HG02571 (cell line): ENCODE measurements at regions not wholly inside any gene's neighbourhood (a gene's known extent, or its start where the extent isn't known, plus 50 kb on each side); places are given as distances from the start of the nearest gene placed in this dataset.
"Not testable (repeated sequence)": the region's sequence is repeated elsewhere in the genome, so short reads cannot be mapped to it uniquely, and the experiment has no call there.

Source experiments
- ATAC-seq: cut with Tn5 transposase; IDR thresholded peaks from one replicate; pipeline ENCODE4 v1.9.1; 2021; ENCODE audit warnings: mild to moderate bottlenecking, moderate library complexity; ENCODE audit not compliant: unreplicated experiment

DNA sequence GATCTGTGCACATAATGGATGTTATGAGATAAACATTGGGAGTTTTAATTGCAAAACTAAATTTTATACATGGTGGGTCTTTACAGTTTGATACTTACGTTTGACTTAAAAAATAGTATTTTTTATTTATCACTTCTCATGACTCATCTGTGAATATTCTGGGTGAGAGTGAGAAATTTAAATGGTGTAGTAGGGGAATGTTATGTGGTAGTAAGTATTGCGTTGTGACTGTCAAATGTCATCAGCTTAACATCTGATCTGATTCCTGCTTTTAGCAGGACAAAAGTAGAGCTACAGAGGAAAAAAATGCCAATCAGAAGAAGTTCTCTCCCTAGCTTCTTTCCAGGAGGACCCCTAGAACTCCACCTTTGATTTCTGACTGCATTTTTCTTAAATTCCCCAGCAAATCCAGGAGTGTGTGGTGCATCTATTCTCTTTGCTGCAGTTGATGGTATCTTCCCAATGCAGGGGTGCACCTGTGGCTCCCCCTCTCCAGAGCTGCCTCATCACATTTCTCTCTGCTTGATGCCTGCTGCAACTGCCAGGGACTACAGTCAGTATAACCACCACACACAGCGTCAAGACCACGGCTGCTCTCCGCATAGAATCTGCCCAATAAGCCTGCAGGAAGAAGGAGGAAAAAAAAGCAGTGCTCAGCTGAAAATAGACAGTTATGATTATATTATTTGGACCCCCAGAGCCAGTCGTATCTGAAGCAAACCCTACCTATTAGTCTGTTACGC lies 151.3 kb upstream of the THUMPD2 start:
- ATAC-seq: no peak

DNA sequence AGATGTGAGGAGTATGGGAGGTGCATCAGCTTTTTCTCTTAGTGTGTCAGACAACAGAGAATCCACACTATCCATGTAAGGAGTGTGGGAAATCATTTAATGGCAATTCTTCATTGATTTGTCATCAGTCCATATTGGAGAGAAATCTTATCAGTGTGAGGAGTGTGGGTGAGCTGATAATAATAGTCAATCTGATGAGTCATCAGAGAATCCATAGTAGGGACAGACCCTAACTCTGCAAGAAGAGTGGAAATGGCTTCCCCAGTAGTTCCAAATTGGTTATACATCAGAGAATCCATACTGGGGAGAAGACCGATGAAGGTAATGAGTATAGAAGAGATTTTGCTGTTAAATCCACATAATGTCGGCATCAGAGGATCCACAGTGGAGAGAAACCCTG lies 150.5 kb upstream of the THUMPD2 start:
- ATAC-seq: no peak

- no peak for ATAC-seq
Observed at GRCh38 chr2:39925312-39925711, 146.3 kb upstream of the THUMPD2 start.

DNA sequence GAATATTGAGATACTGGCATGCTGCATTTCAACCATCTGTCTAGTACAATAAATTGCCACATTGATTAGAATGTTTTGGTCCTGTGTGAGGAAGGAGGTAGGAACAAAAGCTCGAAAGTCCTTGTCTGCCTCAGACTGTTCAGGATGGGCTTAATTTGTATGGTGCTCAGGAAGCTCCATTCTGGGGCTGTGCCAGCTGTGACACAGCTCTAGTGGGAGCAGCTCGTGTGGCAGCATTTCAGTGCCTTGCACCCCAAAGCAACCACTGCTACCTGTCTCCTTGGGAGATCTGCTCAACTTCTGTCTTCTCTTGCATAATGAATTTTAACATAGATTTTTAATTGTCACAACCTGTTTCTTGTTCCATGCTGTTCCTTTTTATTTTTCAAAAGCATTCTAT lies 144.4 kb upstream of the THUMPD2 start:
- no peak for ATAC-seq

DNA sequence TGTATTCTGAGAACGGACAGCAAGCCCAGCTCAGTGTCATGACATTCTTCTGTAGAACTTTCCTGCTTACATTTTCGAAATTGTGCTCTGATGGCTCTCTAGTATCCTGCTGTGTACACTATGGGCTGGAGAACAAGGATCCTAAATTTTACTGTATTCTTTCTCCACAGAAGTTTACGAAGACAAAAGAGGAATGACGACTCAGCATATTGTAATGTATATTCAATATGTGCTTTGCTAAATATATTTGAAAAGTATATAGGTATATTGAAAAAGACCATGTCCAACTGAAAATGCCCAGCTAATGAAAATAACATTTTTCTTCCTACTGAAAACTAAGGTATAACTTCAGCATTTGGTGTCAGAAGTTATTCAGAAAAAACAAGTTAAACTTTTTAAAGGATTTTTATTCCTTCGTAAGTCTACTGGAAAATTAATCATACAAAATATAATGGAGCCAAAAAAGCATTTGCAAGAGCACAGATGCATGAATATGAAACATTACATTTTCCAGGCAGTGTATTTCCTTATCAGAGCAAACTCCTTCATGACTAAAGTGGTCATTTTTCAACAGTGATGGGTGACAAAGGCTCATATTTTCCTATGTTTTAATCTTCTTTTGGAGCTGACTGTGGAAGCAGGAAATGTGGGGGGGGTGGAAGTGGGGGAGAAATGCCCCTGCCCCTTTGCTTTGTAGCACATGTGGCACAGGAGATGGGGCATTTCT lies 143.8 kb upstream of the THUMPD2 start:
- ATAC-seq: no peak

- no peak for ATAC-seq
Observed at GRCh38 chr2:39920307-39920801, 141.3 kb upstream of the THUMPD2 start.

GRCh38 chr2:39919511-39920306 lies 140.7 kb upstream of the THUMPD2 start:
- no peak for ATAC-seq

DNA sequence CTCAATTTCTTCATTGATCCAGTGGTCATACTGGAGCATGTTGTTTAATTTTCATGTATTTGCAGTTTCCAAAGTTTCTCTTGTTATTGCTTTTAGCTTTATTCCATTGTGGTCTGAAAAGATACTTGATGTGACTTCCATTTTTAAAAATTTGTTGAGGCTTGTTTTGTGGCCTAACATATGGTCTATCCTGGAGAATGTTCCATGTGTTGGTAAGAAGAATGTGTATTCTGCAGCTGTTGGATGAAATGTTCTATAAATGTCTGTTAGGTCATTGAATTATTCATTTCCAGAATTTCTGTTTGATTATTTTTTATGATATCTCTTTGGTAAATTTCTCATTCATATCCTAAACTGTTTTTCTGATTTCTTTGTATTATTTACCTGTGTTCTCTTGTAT lies 139.8 kb upstream of the THUMPD2 start:
- no peak for ATAC-seq

- not testable (repeated sequence) for ATAC-seq
Observed at GRCh38 chr2:39917371-39917770, 138.3 kb upstream of the THUMPD2 start.

- ATAC-seq: no peak
Observed at GRCh38 chr2:39914949-39915348, 135.9 kb upstream of the THUMPD2 start.

- no peak for ATAC-seq
Observed at GRCh38 chr2:39913648-39914461, 134.8 kb upstream of the THUMPD2 start.

DNA sequence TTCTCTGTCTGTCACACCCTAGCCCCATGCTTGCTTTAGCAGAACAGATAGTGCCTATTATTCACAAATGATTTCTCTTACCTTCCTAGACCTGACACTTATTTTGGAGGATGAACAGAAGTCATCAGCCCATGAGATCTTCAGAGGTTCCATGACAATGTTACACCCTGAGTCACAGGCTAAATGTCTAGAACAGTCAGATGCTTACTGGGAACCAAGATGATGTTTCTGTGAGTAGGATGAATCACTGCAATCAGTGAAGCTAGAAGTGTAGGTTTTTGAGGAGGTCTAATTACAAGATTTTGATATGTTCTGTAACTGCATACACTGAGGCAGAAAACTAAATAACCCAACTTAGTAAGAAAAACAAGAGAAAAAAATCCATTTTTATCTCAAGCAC lies 123.0 kb upstream of the THUMPD2 start:
- no peak for ATAC-seq

GRCh38 chr2:39898934-39899333 lies 119.9 kb upstream of the THUMPD2 start:
- ATAC-seq: no peak

DNA sequence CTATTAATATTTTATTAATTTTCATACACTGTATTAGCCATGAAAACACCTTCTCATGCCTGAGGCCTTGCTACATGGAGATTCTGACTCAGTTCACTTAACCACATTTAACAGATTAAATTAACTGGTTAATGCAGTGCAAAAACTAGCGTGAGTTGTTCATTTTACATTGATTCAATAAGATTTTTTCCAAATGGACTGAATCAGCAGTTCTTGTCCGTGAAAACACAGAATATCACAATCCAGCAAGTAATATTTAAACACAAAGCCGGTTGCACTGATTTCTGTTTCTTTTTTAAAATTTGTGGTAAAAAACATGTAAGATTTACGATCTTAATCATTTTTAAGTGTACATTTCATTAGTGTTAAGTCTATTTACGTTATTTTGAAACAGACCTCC lies 118.2 kb upstream of the THUMPD2 start:
- no peak for ATAC-seq

DNA sequence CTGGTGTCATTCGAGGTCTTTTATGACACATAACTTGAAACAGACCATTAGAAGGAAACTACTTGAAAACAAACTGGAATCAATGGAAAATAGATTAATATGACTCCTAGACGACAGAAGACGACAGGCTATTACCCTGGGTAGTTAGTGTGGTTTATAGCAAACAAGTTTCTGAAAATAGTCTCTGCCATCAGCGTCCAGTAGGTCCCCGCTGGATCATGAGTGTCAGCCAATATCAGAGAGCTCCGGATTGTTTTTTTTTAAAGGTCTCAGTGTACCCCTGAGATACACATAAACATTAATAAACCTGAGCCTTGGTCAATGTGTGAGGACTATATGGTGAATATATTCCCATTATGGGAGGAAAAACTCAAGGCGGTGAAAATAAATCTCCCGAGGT lies 115.0 kb upstream of the THUMPD2 start:
- ATAC-seq: no peak

DNA sequence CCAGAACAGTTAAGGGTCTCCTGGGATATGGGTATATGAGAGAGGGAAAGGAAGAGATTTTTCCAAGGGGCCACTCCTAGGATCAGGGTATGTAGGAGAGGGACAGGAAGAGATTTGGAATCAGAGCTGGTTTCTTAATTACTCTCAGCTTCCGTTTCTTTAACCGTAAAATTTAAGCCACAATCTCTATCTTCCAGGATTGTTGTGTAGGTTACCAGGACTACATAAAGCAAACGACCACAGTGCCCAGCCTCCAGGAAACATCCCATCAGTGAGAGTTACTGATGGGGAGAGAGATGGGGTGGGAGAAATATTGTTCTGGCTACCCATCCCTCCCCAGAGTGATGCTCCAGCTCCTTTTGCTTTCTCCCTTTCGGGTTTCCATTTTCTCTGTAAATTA lies 114.6 kb upstream of the THUMPD2 start:
- ATAC-seq: no peak

DNA sequence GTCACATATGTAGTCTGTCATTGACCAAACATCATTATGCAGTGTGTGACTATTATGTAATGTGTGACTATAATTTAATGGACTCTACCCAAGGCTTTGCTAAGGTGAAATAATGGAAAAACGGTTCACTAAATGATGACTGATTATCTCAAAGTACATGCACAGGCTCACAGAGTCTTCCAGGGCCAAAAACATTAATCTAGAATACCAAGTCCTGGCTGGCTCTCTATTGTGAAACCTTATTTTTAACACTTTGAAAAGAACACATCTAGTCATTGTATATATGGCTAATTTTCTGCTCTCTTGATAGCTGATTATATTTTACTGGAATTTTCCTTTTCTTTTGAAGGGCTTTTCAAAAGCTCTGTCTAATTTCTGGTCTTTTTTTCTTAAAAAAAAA lies 102.9 kb upstream of the THUMPD2 start:
- ATAC-seq: no peak

DNA sequence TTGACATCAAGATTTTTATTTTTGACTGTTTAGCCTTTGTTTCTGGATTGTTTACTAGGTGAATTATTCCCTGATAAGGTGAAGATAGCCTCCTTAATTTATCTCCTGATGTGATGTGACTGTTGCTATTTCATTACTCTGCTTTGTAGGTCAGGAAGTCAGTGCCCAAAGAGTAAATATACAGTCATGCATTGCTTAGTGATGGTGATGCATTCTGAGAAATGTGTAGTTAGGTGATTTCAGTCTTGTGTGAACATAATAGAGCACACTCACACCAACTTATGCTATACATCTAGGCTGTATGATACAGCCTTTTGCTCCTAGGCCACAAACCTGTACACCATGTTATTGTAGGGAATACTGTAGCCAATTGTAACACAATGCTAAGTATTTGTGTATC lies 102.4 kb upstream of the THUMPD2 start:
- no peak for ATAC-seq

- ATAC-seq: not testable (repeated sequence)
Observed at GRCh38 chr2:39879001-39879400, 99.9 kb upstream of the THUMPD2 start.

DNA sequence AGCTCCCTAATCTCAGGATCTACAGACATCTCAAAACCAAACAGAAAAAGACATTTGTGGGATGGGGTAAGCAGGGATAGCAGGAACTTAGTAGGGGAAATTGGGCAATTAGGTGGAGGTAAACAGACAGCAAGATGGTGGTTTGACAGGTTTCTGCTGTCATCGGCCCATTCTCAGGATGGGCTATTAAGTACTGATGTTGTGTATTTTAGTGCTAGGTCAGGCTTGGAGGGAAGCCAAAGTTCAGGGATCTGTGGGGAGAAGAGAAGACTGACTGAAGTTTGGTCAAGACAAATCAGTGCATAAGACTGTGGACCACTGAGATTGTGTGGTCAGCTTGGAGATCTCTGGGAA lies 96.8 kb upstream of the THUMPD2 start:
- ATAC-seq: no peak
